ENCODE measurements at regions not wholly inside any gene's neighbourhood (a gene's known extent, or its start where the extent isn't known, plus 50 kb on each side); places are given as distances from the start of the nearest gene placed in this dataset.

- no peak for DNase-seq
These were observed 226.5 kb downstream of the PTPRC start for GRCh38 chr1:198865319-198865718.

DNA sequence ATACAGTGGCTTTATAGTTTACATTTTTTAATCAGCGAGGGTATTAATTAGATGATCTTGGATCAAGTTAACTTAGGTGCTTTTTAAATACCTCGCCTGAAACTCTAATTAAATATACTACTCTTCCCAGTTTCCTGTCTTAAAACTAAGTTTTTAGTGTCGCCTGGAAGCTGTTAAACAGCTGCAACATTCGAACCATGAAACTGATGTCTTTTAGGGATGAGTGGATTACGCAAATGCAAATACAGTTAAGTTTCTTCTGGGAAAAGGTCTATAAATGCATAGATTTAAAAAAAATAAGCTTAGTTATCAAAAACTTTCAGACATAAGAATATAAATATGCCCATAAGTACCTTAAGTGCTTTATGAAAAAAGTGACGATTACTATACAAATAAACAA lies 228.3 kb downstream of the PTPRC start:
- DNase-seq, result no peak

- no peak for DNase-seq
These were observed 234.9 kb downstream of the PTPRC start for GRCh38 chr1:198873696-198874230.

GRCh38 chr1:198876371-198876871 lies 237.6 kb downstream of the PTPRC start:
- no peak for DNase-seq

GRCh38 chr1:198878566-198878965 lies 239.7 kb downstream of the PTPRC start:
- DNase-seq, result no peak

- no peak for DNase-seq
These were observed 241.0 kb downstream of the PTPRC start for GRCh38 chr1:198879711-198880306.

GRCh38 chr1:198880397-198880796 lies 241.6 kb downstream of the PTPRC start:
- DNase-seq, result no peak

GRCh38 chr1:198880818-198881597 lies 242.2 kb downstream of the PTPRC start:
- DNase-seq, result no peak

- DNase-seq, result no peak
These were observed 244.3 kb downstream of the PTPRC start for GRCh38 chr1:198883184-198883583.

- no peak for DNase-seq
These were observed 249.0 kb downstream of the PTPRC start for GRCh38 chr1:198887866-198888265.

GRCh38 chr1:198888379-198888943 lies 249.6 kb downstream of the PTPRC start:
- DNase-seq, result no peak

GRCh38 chr1:198889101-198889500 lies 250.3 kb downstream of the PTPRC start:
- DNase-seq, result no peak

DNA sequence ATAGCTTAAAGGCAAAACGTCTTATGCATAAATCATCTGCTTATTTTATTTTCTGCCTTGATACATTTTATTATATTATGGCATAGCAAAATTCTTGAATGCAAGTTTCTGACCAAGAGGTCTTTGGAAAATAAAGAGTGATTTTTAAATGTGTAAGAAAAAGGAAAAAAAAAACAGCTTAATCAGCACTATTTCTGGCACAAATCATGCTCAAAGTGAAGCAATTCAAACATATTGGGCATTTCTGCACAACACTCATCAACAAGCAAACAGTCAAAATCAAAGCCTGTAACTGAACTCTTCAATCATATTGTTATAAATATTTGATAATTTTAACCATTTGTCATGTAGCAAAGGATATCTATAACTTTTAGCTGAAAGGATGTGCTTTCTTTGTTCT lies 250.9 kb downstream of the PTPRC start:
- no peak for DNase-seq

- DNase-seq, result no peak
These were observed 251.5 kb downstream of the PTPRC start for GRCh38 chr1:198890214-198890930.

- DNase-seq, result no peak
These were observed 253.2 kb downstream of the PTPRC start for GRCh38 chr1:198892065-198892464.

DNA sequence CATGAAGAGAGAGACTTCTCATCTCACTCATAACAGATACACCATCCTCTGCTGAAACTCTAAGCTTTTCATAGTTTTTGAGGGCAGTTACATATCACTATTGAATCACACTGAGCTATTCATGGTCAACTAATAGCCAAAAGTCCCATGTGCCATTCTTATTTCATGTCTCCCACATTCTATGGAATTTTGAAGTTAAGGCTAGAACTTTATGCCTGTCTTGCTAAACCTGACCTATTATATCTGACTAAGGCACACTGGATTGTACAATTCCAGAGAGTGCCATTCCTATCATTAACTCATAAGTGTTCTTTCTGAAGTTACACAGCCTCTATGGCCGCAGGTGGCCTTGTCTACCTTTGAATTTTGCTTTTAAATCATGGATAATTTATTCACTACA lies 254.3 kb downstream of the PTPRC start:
- no peak for DNase-seq

GRCh38 chr1:198893763-198894444 lies 255.1 kb downstream of the PTPRC start:
- DNase-seq, result no peak

- no peak for DNase-seq
These were observed 262.4 kb downstream of the PTPRC start for GRCh38 chr1:198901266-198901665.

- DNase-seq, result no peak
These were observed 263.8 kb downstream of the PTPRC start for GRCh38 chr1:198902655-198903054.

- no peak for DNase-seq
These were observed 264.4 kb downstream of the PTPRC start for GRCh38 chr1:198903203-198903602.

DNA sequence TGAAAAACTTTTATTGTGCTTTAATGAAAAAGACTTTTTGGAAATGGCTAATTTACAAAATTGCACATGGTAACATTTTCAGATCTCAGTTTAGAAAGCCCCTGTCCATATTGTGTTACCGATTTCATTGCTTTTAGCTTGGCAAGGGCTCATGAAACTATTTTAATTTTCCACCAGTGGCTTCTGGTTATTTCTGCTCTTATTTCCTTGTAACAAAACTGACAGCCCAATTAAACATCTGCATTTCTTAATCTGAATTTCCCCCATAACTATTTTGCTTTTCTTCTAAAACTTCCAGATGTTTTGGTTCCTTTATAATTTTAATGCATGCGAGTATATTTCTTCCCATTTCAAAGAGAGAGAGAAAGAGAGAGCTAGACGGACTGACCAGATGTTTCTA lies 264.8 kb downstream of the PTPRC start:
- DNase-seq, result no peak

GRCh38 chr1:198904321-198904720 lies 265.5 kb downstream of the PTPRC start:
- no peak for DNase-seq

Measured in activated CD4-positive, CD25-positive, alpha-beta regulatory T cell treated with anti-CD3 and anti-CD28 coated beads, Interleukin-2, amount 50 U/mL, for 72 hours (primary cell).